Endothelial cell of umbilical vein (primary cell): ENCODE measurements at regions not wholly inside any gene's neighbourhood (a gene's known extent, or its start where the extent isn't known, plus 50 kb on each side); places are given as distances from the start of the nearest gene placed in this dataset.

Experiments used
- CTCF ChIP-seq, 2 donors: IDR thresholded peaks; 1 replicate in 1 of 2; 2 replicates in 1 of 2; pipeline ENCODE4 v1.5.1; 2011; ENCODE audit warnings: low read length in 2 of 2, mild to moderate bottlenecking in 2 of 2, moderate library complexity in 2 of 2, control low read depth in 1 of 2, inconsistent platforms in 1 of 2, low read depth in 1 of 2; ENCODE audit not compliant: insufficient read depth in 1 of 2; ENCODE audit errors: extremely low read depth in 1 of 2
- EZH2 ChIP-seq: IDR thresholded peaks from 2 replicates; pipeline ENCODE4 v1.6.1; 2012; ENCODE audit warnings: borderline replicate concordance, low read depth, mild to moderate bottlenecking, moderate library complexity, low read length, inconsistent platforms; ENCODE audit not compliant: severe bottlenecking
- FOS ChIP-seq: IDR thresholded peaks from 2 replicates; pipeline ENCODE4 v1.6.1; 2011; ENCODE audit warnings: mild to moderate bottlenecking, low read length, moderate library complexity, borderline replicate concordance; ENCODE audit not compliant: insufficient read depth
- MAX ChIP-seq: IDR thresholded peaks from 2 replicates; pipeline ENCODE4 v1.6.1; 2011; ENCODE audit not compliant: insufficient read depth, insufficient read length
- MYC ChIP-seq: IDR thresholded peaks from one replicate; pipeline ENCODE4 v1.6.1; 2011; ENCODE audit warnings: mild to moderate bottlenecking, low read depth, low read length
- POLR2A ChIP-seq: IDR thresholded peaks from 2 replicates; pipeline ENCODE4 v1.6.1; 2012; ENCODE audit warnings: low read depth, mild to moderate bottlenecking, control low read depth, low read length
- POLR2AphosphoS5 ChIP-seq: IDR thresholded peaks from 2 replicates; pipeline ENCODE4 v1.6.1; 2012; ENCODE audit warnings: low read depth, mild to moderate bottlenecking, control low read depth, low read length, moderate library complexity; ENCODE audit not compliant: insufficient read depth

GRCh38 chr10:63841761-63842160, 320.6 kb downstream of the REEP3 start:
- no peak for TF ChIP-seq CTCF (IDR thresholded peaks at IDR 0.05; ENCODE audit: extremely low read depth in 1 of 2, insufficient read depth in 1 of 2, low read depth in 1 of 2, low read length in 2 of 2)
- TF ChIP-seq POLR2A = no peak
- no peak for TF ChIP-seq EZH2
- TF ChIP-seq MAX = no peak
- TF ChIP-seq POLR2AphosphoS5 = no peak
- no peak for TF ChIP-seq MYC
- TF ChIP-seq FOS = no peak
